ENCODE measurements at regions not wholly inside any gene's neighbourhood (a gene's known extent, or its start where the extent isn't known, plus 50 kb on each side); places are given as distances from the start of the nearest gene placed in this dataset.

- DNase-seq (ENCODE audit: low read depth) = no peak
Measured at GRCh38 chr5:82702046-82702445, 375.1 kb downstream of the TMEM167A start.

GRCh38 chr5:82699737-82700136 is 377.5 kb downstream of the TMEM167A start:
- no peak for DNase-seq (ENCODE audit: low read depth)

- DNase-seq (ENCODE audit: low read depth) = peak; percentile 10
Measured at GRCh38 chr5:82698026-82698425, 379.2 kb downstream of the TMEM167A start.

- no peak for DNase-seq (ENCODE audit: low read depth)
Measured at GRCh38 chr5:82694711-82695285, 382.4 kb downstream of the TMEM167A start.

- peak; percentile 70 for DNase-seq (ENCODE audit: low read depth)
Measured at GRCh38 chr5:82692826-82693225, 384.4 kb downstream of the TMEM167A start.

- DNase-seq (ENCODE audit: low read depth) = no peak
Measured at GRCh38 chr5:82684659-82685058, 392.5 kb downstream of the TMEM167A start.

- DNase-seq (ENCODE audit: low read depth) = peak; percentile 17
Measured at GRCh38 chr5:82684165-82684564, 393.0 kb downstream of the TMEM167A start.

GRCh38 chr5:82679660-82680059 is 397.5 kb downstream of the TMEM167A start:
- no peak for DNase-seq (ENCODE audit: low read depth)

- DNase-seq (ENCODE audit: low read depth) = no peak
Measured at GRCh38 chr5:82676661-82677060, 398.5 kb upstream of the RPS23 start.

GRCh38 chr5:82674671-82675070 is 396.5 kb upstream of the RPS23 start:
- DNase-seq (ENCODE audit: low read depth) = no peak

- DNase-seq (ENCODE audit: low read depth) = no peak
Measured at GRCh38 chr5:82673057-82673809, 395.1 kb upstream of the RPS23 start.

- no peak for DNase-seq (ENCODE audit: low read depth)
Measured at GRCh38 chr5:82670692-82671091, 392.5 kb upstream of the RPS23 start.

GRCh38 chr5:82669720-82670119 is 391.6 kb upstream of the RPS23 start:
- no peak for DNase-seq (ENCODE audit: low read depth)

GRCh38 chr5:82666312-82666711 is 388.2 kb upstream of the RPS23 start:
- no peak for DNase-seq (ENCODE audit: low read depth)

- DNase-seq (ENCODE audit: low read depth) = no peak
Measured at GRCh38 chr5:82664732-82665131, 386.6 kb upstream of the RPS23 start.

- DNase-seq (ENCODE audit: low read depth) = no peak
Measured at GRCh38 chr5:82663225-82663624, 385.1 kb upstream of the RPS23 start.

- peak; percentile 5 for DNase-seq (ENCODE audit: low read depth)
Measured at GRCh38 chr5:82662340-82662739, 384.2 kb upstream of the RPS23 start.

GRCh38 chr5:82661933-82662332 is 383.8 kb upstream of the RPS23 start:
- no peak for DNase-seq (ENCODE audit: low read depth)

GRCh38 chr5:82661462-82661861 is 383.3 kb upstream of the RPS23 start:
- DNase-seq (ENCODE audit: low read depth) = peak; percentile 59

- no peak for DNase-seq (ENCODE audit: low read depth)
Measured at GRCh38 chr5:82659115-82659514, 381.0 kb upstream of the RPS23 start.

- DNase-seq (ENCODE audit: low read depth) = no peak
Measured at GRCh38 chr5:82657033-82657699, 379.0 kb upstream of the RPS23 start.

- DNase-seq (ENCODE audit: low read depth) = no peak
Measured at GRCh38 chr5:82656341-82656761, 378.2 kb upstream of the RPS23 start.

- no peak for DNase-seq (ENCODE audit: low read depth)
Measured at GRCh38 chr5:82655078-82655477, 376.9 kb upstream of the RPS23 start.

Data from fibroblast of gingiva (primary cell).